Stimulated activated naive CD4-positive, alpha-beta T cell (primary cell): ENCODE measurements at regions not wholly inside any gene's neighbourhood (a gene's known extent, or its start where the extent isn't known, plus 50 kb on each side); places are given as distances from the start of the nearest gene placed in this dataset.
"Not testable (repeated sequence)": the region's sequence is repeated elsewhere in the genome, so short reads cannot be mapped to it uniquely, and the experiment has no call there.

Experiments used
- DNase-seq, 6 experiments: peaks; one replicate each; lab custom pipeline; 2025; lab: John Stamatoyannopoulos, UW

DNA sequence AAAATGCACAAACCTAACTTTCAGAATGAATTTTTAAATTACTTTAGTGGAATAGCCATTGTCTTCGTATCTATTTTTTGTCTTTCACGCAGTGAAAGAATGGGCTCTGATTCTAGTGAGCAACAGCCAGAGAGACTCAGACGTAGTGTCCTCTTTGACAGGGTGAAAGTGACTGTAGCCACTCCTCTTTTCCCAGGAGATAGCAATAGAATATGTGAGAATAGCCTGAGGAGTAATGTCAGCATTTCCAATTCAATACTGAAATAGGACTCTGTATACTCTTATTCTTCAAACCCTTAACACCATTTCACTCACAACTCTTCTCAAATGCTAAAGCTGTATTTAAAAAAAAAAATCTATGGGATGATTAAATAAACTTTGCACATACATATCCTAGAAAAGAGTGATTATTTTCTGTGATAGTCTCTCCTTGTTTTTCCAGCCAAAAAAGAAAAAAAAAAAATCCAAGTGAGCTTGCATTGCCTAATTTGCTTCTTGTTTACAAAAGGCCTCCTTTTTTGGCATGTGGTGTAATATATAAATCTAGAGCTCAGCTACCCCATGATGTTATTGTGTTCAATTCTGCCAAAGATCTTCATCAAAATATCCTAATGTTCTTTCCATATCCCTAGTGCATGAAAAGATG, 626.1 kb upstream of the SLITRK6 start:
- DNase-seq, result no peak

DNA sequence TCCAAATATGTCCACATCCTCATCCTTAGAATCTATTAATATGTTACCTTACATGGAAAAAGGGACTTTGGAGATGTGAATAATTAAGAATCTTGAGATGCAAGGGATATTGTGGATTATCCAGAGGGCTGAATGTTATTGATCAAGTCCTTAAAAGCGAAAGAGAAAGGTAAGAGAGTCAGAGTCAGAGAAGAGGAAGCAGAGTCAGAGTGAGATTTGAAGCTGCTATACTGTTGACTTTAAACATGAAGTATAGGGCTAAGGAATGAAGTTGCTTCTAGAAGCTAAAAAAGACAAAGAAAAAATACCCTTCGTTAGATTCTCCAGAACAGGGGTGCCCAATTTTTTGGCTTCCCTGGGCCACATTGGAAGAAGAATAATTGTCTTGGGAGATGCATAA, 627.2 kb upstream of the SLITRK6 start:
- DNase-seq, result no peak

GRCh38 chr13:86429756-86430155, 630.5 kb upstream of the SLITRK6 start:
- no peak for DNase-seq

GRCh38 chr13:86438034-86438433, 638.8 kb upstream of the SLITRK6 start:
- no peak for DNase-seq

GRCh38 chr13:86445206-86445605, 646.0 kb upstream of the SLITRK6 start:
- no peak for DNase-seq

DNA sequence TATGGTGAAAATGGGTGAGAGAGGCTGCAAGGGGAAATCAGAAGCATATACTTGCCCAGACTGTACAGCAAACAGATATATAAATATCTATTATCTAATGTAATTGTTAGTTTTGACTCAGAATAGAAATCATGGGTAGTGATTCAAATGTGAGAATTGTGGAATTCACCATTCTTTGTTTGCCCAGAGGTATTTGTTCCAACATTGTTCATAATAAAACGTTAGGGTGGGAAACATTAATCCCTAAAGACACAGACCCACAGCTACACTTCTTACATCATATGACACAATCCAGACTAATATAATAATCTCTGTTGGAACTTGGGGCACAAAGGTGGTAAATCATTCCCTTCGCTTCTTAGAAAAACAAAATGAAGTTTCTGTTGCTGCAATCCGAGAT, 646.5 kb upstream of the SLITRK6 start:
- DNase-seq, result no peak

DNA sequence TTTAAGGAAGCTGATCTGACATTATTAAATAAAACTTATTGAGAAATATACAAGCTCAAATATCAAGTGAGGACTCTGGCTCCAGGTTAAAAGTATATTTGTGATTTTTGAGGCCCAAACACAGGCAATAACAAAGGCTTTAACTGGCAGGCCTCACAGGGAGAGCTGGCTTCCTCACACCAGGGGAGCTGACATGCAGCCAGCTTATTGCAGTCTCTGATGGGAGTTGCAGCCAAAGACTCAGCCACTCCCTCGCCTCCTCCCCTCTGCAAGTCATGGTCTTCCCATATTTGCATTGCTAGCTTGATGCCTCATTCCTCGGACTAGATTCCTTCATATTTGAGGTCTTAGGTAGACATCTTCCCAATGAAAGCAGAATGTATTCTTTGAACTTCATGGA, 647.1 kb upstream of the SLITRK6 start:
- DNase-seq, result no peak

GRCh38 chr13:86447479-86447878, 648.3 kb upstream of the SLITRK6 start:
- no peak for DNase-seq

DNA sequence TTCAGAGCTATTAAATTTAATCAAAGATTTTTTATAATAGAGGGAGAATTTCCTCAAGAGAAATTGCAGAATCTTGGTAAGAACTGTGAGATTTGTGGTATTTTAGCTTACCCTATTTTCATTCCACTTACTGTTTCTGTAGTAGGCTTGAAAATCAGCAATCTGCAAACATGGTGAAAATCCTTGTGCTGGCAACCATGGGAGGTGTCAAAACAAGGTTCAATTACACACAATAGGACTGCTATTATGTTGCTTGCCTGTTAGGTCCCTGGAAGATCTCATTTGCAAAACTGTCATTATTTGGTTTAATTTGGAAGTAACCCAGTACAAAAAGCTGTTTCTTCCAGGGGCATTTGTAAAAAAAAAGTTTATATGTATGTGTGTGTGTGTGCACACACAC, 662.8 kb upstream of the SLITRK6 start:
- DNase-seq, result no peak

DNA sequence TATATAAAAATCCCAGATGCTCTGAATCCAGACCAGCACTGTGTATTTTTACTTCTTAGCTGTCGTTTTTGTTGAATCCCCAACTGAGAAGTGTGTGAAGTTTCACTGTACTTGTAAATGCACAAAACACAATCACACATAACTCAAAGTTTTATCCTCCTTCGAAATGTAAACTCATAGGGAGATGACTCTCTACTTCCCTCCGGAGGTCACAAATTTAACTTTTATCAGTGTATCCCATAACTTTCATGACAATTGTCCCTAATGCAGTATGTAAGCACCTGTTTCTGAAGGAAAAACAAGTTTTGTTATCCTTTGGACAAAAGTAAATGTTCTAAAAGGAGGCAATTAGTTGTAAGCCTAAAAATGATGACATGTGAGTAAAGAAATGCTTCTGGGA, 665.0 kb upstream of the SLITRK6 start:
- DNase-seq, result no peak

GRCh38 chr13:86474971-86475370, 675.8 kb upstream of the SLITRK6 start:
- no peak for DNase-seq

- DNase-seq, result no peak
These were observed 677.4 kb upstream of the SLITRK6 start for GRCh38 chr13:86476656-86477055.

GRCh38 chr13:86486582-86486981, 687.4 kb upstream of the SLITRK6 start:
- DNase-seq, result no peak

DNA sequence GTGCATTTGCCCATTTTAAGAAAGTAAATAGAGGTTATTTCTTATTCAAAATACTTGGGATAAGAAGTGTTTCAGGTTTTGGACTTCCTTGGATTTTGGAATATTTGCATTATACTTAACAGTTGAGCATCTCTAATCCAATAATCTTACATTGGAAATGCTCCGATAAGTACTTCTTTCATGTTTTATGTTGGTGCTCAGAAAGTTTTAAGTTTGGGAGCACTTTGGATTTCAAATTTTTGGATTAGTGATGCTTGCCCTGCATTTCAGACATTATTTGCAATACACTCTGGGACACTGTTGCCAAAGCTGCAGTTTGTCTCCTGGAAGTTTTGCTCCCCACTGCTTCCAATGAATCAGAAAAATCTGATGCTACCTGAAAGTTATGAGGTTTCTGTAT, 691.9 kb upstream of the SLITRK6 start:
- DNase-seq, result no peak

- DNase-seq, result not testable (repeated sequence)
These were observed 702.7 kb upstream of the SLITRK6 start for GRCh38 chr13:86501931-86502330.

- DNase-seq, result no peak
These were observed 711.6 kb upstream of the SLITRK6 start for GRCh38 chr13:86510792-86511191.

- no peak for DNase-seq
These were observed 742.2 kb upstream of the SLITRK6 start for GRCh38 chr13:86541461-86541860.

- DNase-seq, result no peak
These were observed 754.8 kb upstream of the SLITRK6 start for GRCh38 chr13:86554066-86554465.

DNA sequence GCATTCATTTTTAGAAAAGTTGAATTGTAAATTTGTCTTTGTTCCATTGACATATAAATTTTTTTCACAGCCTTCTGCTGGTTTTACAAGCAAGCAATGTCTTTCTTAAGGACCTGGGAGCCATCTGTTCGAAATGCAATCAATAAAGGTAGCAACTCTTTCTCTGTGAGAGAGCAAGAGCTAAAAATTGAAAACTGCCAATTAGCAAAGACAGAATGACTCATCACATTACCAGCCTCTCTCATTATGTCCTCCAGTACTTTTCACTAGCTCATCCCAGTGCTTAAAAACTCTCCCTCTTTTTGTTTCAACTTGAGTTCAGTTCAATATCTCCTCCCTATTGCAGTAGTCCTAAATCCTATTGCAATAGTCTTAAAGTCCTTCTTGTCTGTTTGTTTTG, 760.7 kb upstream of the SLITRK6 start:
- DNase-seq, result no peak

DNA sequence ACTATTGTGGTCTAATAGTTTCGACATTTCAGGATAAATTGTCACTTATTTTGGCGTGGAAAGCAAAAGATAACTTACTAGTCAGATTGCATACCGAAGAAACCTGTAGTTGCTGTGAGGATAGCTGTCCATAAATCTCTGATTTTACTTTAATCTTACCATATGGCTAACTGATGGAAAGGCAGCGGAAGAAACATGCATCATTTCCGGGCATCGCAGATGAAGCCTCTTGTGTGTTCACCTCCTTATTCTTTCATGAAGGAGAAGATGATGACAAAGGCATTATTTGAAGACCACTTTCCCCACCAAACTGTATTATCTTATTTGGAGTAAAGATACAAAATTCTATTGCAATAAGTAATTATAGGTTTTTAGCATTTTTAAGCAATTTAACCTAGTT, 763.6 kb upstream of the SLITRK6 start:
- no peak for DNase-seq

GRCh38 chr13:86563308-86563707, 764.1 kb upstream of the SLITRK6 start:
- DNase-seq, result no peak

DNA sequence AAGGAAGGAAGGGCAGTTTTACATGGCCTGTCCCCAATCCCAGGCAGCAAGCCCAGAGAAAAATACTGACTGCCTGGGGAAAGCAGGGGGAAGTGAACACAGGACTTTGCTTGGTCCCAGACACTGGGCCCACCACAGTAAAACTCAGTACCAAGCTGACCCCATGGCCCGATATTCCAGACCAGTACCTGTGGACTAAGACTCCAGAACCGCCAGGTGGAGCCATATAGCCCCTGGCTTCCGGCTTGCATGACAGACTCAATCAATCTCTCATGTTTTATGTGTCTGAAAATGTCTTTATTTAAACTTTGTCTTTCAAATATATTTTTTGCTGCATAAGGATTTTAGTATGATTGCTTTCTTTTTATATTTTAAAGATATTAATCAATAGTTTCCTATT, 767.9 kb upstream of the SLITRK6 start:
- DNase-seq, result no peak

- no peak for DNase-seq
These were observed 769.9 kb upstream of the SLITRK6 start for GRCh38 chr13:86569119-86569518.

GRCh38 chr13:86569974-86570373, 770.8 kb upstream of the SLITRK6 start:
- no peak for DNase-seq

DNA sequence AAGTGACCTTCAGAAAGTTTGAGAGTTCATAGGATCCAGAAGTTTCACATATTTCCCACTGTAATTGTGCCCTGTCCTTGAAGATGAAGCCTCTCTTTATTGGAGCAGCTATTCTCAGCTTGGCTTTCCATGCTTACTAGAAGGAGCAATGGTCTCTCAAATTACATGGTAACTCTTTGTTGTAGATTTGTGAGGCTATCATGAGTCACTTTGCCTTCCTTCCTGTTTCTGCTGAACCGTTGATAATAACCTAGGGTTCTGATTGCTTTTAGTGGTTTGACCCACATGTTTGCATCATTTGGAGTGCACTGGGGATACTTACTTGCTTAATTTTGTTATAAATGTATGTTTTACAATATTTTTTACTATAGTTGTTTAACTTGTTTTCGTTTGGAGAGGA, 772.9 kb upstream of the SLITRK6 start:
- DNase-seq, result no peak
